Superior temporal gyrus (tissue), 1 donor: ENCODE measurements at regions not wholly inside any gene's neighbourhood (a gene's known extent, or its start where the extent isn't known, plus 50 kb on each side); places are given as distances from the start of the nearest gene placed in this dataset.

Experiments
- DNase-seq: peaks from one replicate; pipeline ENCODE4 v3.0.0-alpha.2; 2016; ENCODE audit errors: extremely low spot score

- no peak for DNase-seq
Observed at GRCh38 chr20:39424962-39425678, 463.0 kb downstream of the DHX35 start.

- no peak for DNase-seq
Observed at GRCh38 chr20:39421571-39422105, 459.5 kb downstream of the DHX35 start.

- DNase-seq: no peak
Observed at GRCh38 chr20:39412091-39412490, 449.9 kb downstream of the DHX35 start.

- DNase-seq: no peak
Observed at GRCh38 chr20:39399463-39399862, 437.3 kb downstream of the DHX35 start.

GRCh38 chr20:39398656-39399055 is 436.5 kb downstream of the DHX35 start:
- DNase-seq: no peak

- DNase-seq: no peak
Observed at GRCh38 chr20:39397646-39398045, 435.5 kb downstream of the DHX35 start.

GRCh38 chr20:39395478-39396291 is 433.5 kb downstream of the DHX35 start:
- DNase-seq: no peak

- DNase-seq: no peak
Observed at GRCh38 chr20:39394461-39394860, 432.3 kb downstream of the DHX35 start.

- DNase-seq: no peak
Observed at GRCh38 chr20:39390186-39390585, 428.0 kb downstream of the DHX35 start.

GRCh38 chr20:39381595-39381994 is 419.5 kb downstream of the DHX35 start:
- DNase-seq: peak; percentile 51

- no peak for DNase-seq
Observed at GRCh38 chr20:39378776-39379175, 416.6 kb downstream of the DHX35 start.

- no peak for DNase-seq
Observed at GRCh38 chr20:39376788-39377187, 414.6 kb downstream of the DHX35 start.

- DNase-seq: no peak
Observed at GRCh38 chr20:39364320-39364719, 402.2 kb downstream of the DHX35 start.

- no peak for DNase-seq
Observed at GRCh38 chr20:39359981-39360620, 398.0 kb downstream of the DHX35 start.

GRCh38 chr20:39358052-39358451 is 395.9 kb downstream of the DHX35 start:
- DNase-seq: no peak

- DNase-seq: no peak
Observed at GRCh38 chr20:39356908-39357307, 394.8 kb downstream of the DHX35 start.

- DNase-seq: no peak
Observed at GRCh38 chr20:39349240-39349639, 387.1 kb downstream of the DHX35 start.

GRCh38 chr20:39347626-39348025 is 385.5 kb downstream of the DHX35 start:
- DNase-seq: no peak

- no peak for DNase-seq
Observed at GRCh38 chr20:39342463-39342862, 380.3 kb downstream of the DHX35 start.

GRCh38 chr20:39338469-39339376 is 376.6 kb downstream of the DHX35 start:
- DNase-seq: no peak

- no peak for DNase-seq
Observed at GRCh38 chr20:39333211-39333610, 371.1 kb downstream of the DHX35 start.
